Right lobe of liver (tissue), 4 donors: ENCODE measurements at regions not wholly inside any gene's neighbourhood (a gene's known extent, or its start where the extent isn't known, plus 50 kb on each side); places are given as distances from the start of the nearest gene placed in this dataset.

ENCODE experiments used
- POLR2A ChIP-seq: fragments of 450-650 bp; IDR thresholded peaks from one replicate; pipeline ENCODE4 v1.6.1; 2017; ENCODE audit warnings: antibody characterized with exemption, mild to moderate bottlenecking
- TF ChIP-seq, protein P1 (sequence below), 4 donors: fragments of 200-600 bp in 3 of 4; fragments of 450-650 bp in 1 of 4; IDR thresholded peaks; one replicate each; pipeline versions ENCODE4 v1.5.1 to v1.8.0; 2016 to 2022; ENCODE audit warnings: antibody characterized with exemption in 4 of 4, mild to moderate bottlenecking in 2 of 4
- donor health status: DM: no; HTN: no; CAD: no.
- donor health status: DM: no; HTN: no; CAD: no.
- donor health status: DM: no; HTN: yes; CAD: no.

DNA sequence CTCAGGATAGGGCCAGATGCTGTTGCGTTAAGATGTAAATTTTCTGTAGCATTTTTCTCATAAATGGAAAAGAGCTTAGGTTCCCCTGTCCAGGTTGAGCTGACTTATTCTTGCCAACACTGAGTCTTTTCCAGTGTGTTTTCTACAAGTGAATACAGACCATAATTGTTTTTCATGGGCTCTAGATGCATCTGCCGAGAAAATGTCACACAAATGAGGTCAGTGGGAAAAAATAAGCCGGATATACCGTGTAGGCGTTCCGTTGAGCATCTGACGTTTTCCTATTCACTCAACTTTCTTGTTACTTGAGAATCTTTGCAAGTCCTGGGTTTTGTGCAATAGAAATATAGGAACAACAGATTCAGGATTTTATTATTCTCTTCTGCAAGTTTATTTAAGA, 582.9 kb upstream of the CDH4 start:
- TF ChIP-seq, protein P1, sequence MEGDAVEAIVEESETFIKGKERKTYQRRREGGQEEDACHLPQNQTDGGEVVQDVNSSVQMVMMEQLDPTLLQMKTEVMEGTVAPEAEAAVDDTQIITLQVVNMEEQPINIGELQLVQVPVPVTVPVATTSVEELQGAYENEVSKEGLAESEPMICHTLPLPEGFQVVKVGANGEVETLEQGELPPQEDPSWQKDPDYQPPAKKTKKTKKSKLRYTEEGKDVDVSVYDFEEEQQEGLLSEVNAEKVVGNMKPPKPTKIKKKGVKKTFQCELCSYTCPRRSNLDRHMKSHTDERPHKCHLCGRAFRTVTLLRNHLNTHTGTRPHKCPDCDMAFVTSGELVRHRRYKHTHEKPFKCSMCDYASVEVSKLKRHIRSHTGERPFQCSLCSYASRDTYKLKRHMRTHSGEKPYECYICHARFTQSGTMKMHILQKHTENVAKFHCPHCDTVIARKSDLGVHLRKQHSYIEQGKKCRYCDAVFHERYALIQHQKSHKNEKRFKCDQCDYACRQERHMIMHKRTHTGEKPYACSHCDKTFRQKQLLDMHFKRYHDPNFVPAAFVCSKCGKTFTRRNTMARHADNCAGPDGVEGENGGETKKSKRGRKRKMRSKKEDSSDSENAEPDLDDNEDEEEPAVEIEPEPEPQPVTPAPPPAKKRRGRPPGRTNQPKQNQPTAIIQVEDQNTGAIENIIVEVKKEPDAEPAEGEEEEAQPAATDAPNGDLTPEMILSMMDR (IDR thresholded peaks at IDR 0.05): no peak
- TF ChIP-seq POLR2A: no peak
